ENCODE measurements at regions not wholly inside any gene's neighbourhood (a gene's known extent, or its start where the extent isn't known, plus 50 kb on each side); places are given as distances from the start of the nearest gene placed in this dataset.

DNA sequence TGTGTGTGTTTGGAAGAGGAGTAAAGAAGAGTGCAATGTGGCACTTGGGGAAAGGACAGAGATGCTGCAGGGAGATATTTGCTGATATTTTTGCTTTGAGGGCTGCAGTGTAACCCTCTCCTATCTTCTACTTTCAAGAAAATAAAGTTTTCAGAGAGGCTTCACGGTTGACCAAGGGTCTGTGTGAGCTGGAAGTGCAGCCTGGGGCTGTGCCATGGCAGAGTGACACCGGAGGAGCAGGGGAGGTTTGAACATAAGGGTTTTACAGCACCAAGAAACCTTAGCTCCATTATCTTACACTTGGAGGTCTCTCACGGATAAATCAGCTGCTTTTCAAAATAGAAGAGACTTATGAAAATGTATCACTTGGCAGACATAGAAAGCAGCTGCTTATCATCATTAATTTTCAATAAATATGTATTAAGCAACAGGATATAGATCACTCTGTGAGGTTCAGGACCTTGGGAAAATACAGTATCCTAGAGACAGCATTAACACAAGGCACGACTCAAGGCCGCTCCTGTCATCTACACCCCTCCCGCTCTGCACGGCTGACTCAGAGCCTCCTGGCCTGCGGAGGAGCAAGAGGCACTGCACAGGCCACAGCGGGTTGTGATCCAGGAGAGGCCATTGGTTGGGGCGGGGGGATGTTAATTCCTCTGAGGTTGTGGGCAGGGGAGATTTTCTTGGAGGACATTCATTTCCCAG lies 127.8 kb downstream of the COPS8 start:
- H3K27ac ChIP-seq = peak overlapping the region in 1 of 2 experiments; percentile 39; a peak in 3 of 6 replicates
- FAIRE-seq (no peak), ATAC-seq (peak in 1 of 2 experiments; percentile 45; a peak in 1 of 6 replicates), DNase-seq (ENCODE audit: low read depth in 1 of 2, low spot score in 1 of 2) (peak in 1 of 2 experiments; percentile 26)
- CTCF ChIA-PET = no interaction called here
- H3K9me3 ChIP-seq = no peaks in the 10 kb centered on the region
- H3K4me2 ChIP-seq = no peak overlapping the region
- H3K4me1 ChIP-seq = 0 out of 3 replicates have a peak, but pooled peaks cover 6% of the 10 kb centered on the region
- POLR2A ChIA-PET = no interaction called here
- no peak for TF ChIP-seq REST (IDR thresholded peaks at IDR 0.05)
- no peak for TF ChIP-seq EHF (CRISPR knock-in tag; IDR thresholded peaks at IDR 0.05)
- no peak for TF ChIP-seq NPAS2 (CRISPR knock-in tag; IDR thresholded peaks at IDR 0.05; ENCODE audit: borderline replicate concordance)
- no peak for TF ChIP-seq TP53 (CRISPR knock-in tag; IDR thresholded peaks at IDR 0.05)
- TF ChIP-seq NFE2L2 (conservative IDR thresholded peaks at IDR 0.05; ENCODE audit: low read length) = no peak
- no peak for TF ChIP-seq POLR2A (IDR thresholded peaks at IDR 0.05; ENCODE audit: low read length)
- no peak for TF ChIP-seq KDM5A (IDR thresholded peaks at IDR 0.05)
- no peak for TF ChIP-seq POLR2AphosphoS2 (conservative IDR thresholded peaks at IDR 0.05; ENCODE audit: low read length)
- TF ChIP-seq, protein P1, sequence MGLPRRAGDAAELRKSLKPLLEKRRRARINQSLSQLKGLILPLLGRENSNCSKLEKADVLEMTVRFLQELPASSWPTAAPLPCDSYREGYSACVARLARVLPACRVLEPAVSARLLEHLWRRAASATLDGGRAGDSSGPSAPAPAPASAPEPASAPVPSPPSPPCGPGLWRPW (IDR thresholded peaks at IDR 0.05) = no peak
- no peak for TF ChIP-seq PHF8 (IDR thresholded peaks at IDR 0.05; ENCODE audit: borderline replicate concordance, low read depth)
- no peak for TF ChIP-seq RFX5 (IDR thresholded peaks at IDR 0.05)
- TF ChIP-seq, protein P2, sequence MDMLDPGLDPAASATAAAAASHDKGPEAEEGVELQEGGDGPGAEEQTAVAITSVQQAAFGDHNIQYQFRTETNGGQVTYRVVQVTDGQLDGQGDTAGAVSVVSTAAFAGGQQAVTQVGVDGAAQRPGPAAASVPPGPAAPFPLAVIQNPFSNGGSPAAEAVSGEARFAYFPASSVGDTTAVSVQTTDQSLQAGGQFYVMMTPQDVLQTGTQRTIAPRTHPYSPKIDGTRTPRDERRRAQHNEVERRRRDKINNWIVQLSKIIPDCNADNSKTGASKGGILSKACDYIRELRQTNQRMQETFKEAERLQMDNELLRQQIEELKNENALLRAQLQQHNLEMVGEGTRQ (IDR thresholded peaks at IDR 0.05) = no peak
- TF ChIP-seq ELK1 (IDR thresholded peaks at IDR 0.05; ENCODE audit: low read depth, low read length) = no peak
- TF ChIP-seq BHLHE40 (IDR thresholded peaks at IDR 0.05; ENCODE audit: low read depth, low read length) = no peak
- no peak for TF ChIP-seq HOXB13 (CRISPR knock-in tag; IDR thresholded peaks at IDR 0.05; ENCODE audit: low read depth)
- no peak for TF ChIP-seq CBX8 (IDR thresholded peaks at IDR 0.05)
- TF ChIP-seq ZC3H11A (IDR thresholded peaks at IDR 0.05) = no peak
- 77% methylated on average over 10 of the region's 10 CpGs for WGBS (ENCODE audit: missing lambda C conversion rate)
- no peak overlapping the region for H3K4me3 ChIP-seq

DNA sequence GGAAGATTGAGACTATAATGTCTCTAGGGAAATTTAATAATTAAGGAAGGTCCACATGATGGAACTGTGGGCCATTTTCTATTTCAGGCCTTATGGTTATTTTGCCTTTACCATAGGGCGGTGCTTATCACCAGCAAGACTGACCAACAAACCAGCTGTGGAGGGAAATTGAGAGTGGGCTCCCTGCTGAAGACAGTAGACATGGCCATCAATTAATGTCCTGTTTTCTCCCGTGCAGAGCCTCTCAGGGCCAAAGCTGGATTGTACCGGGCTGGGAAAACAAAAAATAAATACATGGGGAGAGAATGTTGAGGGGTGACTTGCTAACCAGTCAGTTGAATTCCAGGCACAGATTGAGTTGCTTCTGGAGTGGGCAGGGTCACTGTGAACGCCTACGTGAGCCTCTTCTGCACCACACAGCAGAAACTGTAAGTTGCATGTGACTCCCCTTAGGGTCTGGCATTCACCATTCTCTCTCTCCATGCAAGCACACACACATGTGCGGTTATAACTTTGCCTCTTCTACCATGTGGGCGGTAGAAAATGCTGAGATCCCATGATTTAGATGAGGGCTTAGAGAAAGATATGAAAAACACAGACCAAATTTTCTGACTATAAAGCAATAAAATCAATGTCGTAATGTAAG lies 128.5 kb downstream of the COPS8 start:
- POLR2A ChIA-PET = no interaction called here
- DNase-seq (ENCODE audit: low read depth in 1 of 2, low spot score in 1 of 2) = no peak
- WGBS (ENCODE audit: missing lambda C conversion rate) = 90% methylated on average over 8 of the region's 8 CpGs
- Histone ChIP-seq H3K9me3 (no peaks in the 10 kb centered on the region), H3K27ac (peak overlapping the region in 1 of 2 experiments; percentile 39; a peak in 2 of 6 replicates), H3K4me2 (no peak overlapping the region), H3K4me1 (0 out of 3 replicates have a peak, but pooled peaks cover 3% of the 10 kb centered on the region), H3K4me3 (no peak overlapping the region)
- no peak for FAIRE-seq
- no peak for ATAC-seq
- CTCF ChIA-PET = no interaction called here
- TF ChIP-seq ATOH8 (CRISPR knock-in tag; IDR thresholded peaks at IDR 0.05; ENCODE audit: low read depth) = no peak
- TF ChIP-seq MAFK (IDR thresholded peaks at IDR 0.05; ENCODE audit: partially characterized antibody) = no peak
- no peak for TF ChIP-seq CBX2 (IDR thresholded peaks at IDR 0.05; ENCODE audit: borderline replicate concordance, low read depth)
- TF ChIP-seq ESRRA (IDR thresholded peaks at IDR 0.05; ENCODE audit: borderline replicate concordance, low read length) = no peak
- TF ChIP-seq BHLHE40 (IDR thresholded peaks at IDR 0.05; ENCODE audit: low read depth, low read length) = no peak
- TF ChIP-seq EP300 (IDR thresholded peaks at IDR 0.05) = no peak
- no peak for TF ChIP-seq E2F6 (IDR thresholded peaks at IDR 0.05; ENCODE audit: borderline replicate concordance, low read depth)
- TF ChIP-seq POLR2AphosphoS2 (conservative IDR thresholded peaks at IDR 0.05; ENCODE audit: low read length) = no peak
- TF ChIP-seq FOXS1 (CRISPR knock-in tag; IDR thresholded peaks at IDR 0.05) = no peak
- TF ChIP-seq JUNB (IDR thresholded peaks at IDR 0.05) = no peak
- no peak for TF ChIP-seq FOSL2 (IDR thresholded peaks at IDR 0.05)
- no peak for TF ChIP-seq FOSL2 (CRISPR knock-in tag; IDR thresholded peaks at IDR 0.05)
- TF ChIP-seq POLR2A (IDR thresholded peaks at IDR 0.05; ENCODE audit: low read length) = no peak
- no peak for TF ChIP-seq HOXA7 (CRISPR knock-in tag; IDR thresholded peaks at IDR 0.05)
- TF ChIP-seq MYC (IDR thresholded peaks at IDR 0.05; ENCODE audit: borderline replicate concordance, low read length) = no peak
- no peak for TF ChIP-seq NR3C1 (IDR thresholded peaks at IDR 0.05)
- TF ChIP-seq JUN (IDR thresholded peaks at IDR 0.05) = no peak

Data from A549 (cell line).